DMS114 treated with DMSO at 0.1 percent for 48 hours (cell line): ENCODE measurements at regions not wholly inside any gene's neighbourhood (a gene's known extent, or its start where the extent isn't known, plus 50 kb on each side); places are given as distances from the start of the nearest gene placed in this dataset.
"Not testable (repeated sequence)": the region's sequence is repeated elsewhere in the genome, so short reads cannot be mapped to it uniquely, and the experiment has no call there.

Source experiments
- DNase-seq: peaks from one replicate; lab custom pipeline; 2025; ENCODE audit not compliant: unreplicated experiment; lab: John Stamatoyannopoulos, UW

- no peak for DNase-seq
Measured at GRCh38 chr4:117014236-117014635, 71.1 kb downstream of the TRAM1L1 start.

- no peak for DNase-seq
Measured at GRCh38 chr4:117010671-117011070, 74.7 kb downstream of the TRAM1L1 start.

- no peak for DNase-seq
Measured at GRCh38 chr4:117001077-117001476, 84.3 kb downstream of the TRAM1L1 start.

GRCh38 chr4:116982656-116983055 lies 102.7 kb downstream of the TRAM1L1 start:
- DNase-seq = no peak

GRCh38 chr4:116980436-116980835 lies 104.9 kb downstream of the TRAM1L1 start:
- not testable (repeated sequence) for DNase-seq

GRCh38 chr4:116959045-116959444 lies 126.3 kb downstream of the TRAM1L1 start:
- DNase-seq = no peak

- DNase-seq = no peak
Measured at GRCh38 chr4:116953947-116954346, 131.4 kb downstream of the TRAM1L1 start.

GRCh38 chr4:116952530-116953136 lies 132.7 kb downstream of the TRAM1L1 start:
- no peak for DNase-seq

GRCh38 chr4:116949856-116950255 lies 135.5 kb downstream of the TRAM1L1 start:
- no peak for DNase-seq

GRCh38 chr4:116942315-116942714 lies 143.1 kb downstream of the TRAM1L1 start:
- no peak for DNase-seq

- no peak for DNase-seq
Measured at GRCh38 chr4:116930329-116930728, 155.0 kb downstream of the TRAM1L1 start.

GRCh38 chr4:116926631-116927295 lies 158.6 kb downstream of the TRAM1L1 start:
- DNase-seq = no peak

- DNase-seq = no peak
Measured at GRCh38 chr4:116925900-116926457, 159.4 kb downstream of the TRAM1L1 start.

GRCh38 chr4:116923389-116923788 lies 162.0 kb downstream of the TRAM1L1 start:
- DNase-seq = no peak

- no peak for DNase-seq
Measured at GRCh38 chr4:116913451-116913850, 171.9 kb downstream of the TRAM1L1 start.

- no peak for DNase-seq
Measured at GRCh38 chr4:116906758-116907157, 178.6 kb downstream of the TRAM1L1 start.

GRCh38 chr4:116899561-116899960 lies 185.8 kb downstream of the TRAM1L1 start:
- no peak for DNase-seq

- DNase-seq = no peak
Measured at GRCh38 chr4:116885579-116885978, 199.8 kb downstream of the TRAM1L1 start.

GRCh38 chr4:116882503-116882902 lies 202.9 kb downstream of the TRAM1L1 start:
- DNase-seq = no peak

GRCh38 chr4:116881077-116881476 lies 204.3 kb downstream of the TRAM1L1 start:
- DNase-seq = no peak

- DNase-seq = no peak
Measured at GRCh38 chr4:116880625-116881024, 204.8 kb downstream of the TRAM1L1 start.

- no peak for DNase-seq
Measured at GRCh38 chr4:116878280-116878679, 207.1 kb downstream of the TRAM1L1 start.

GRCh38 chr4:116877069-116877468 lies 208.3 kb downstream of the TRAM1L1 start:
- no peak for DNase-seq
